ENCODE measurements at regions not wholly inside any gene's neighbourhood (a gene's known extent, or its start where the extent isn't known, plus 50 kb on each side); places are given as distances from the start of the nearest gene placed in this dataset.

- TF ChIP-seq ZNF274 (IDR thresholded peaks at IDR 0.05; ENCODE audit: insufficient read depth, insufficient read length) (no peak), TAF1 (IDR thresholded peaks at IDR 0.05; ENCODE audit: borderline replicate concordance, low read depth, low read length) (no peak), KDM1A (IDR thresholded peaks at IDR 0.05; ENCODE audit: borderline replicate concordance) (no peak)
These were observed 220.7 kb downstream of the WDR11 start (continued) for GRCh38 chr10:121071901-121072300.

DNA sequence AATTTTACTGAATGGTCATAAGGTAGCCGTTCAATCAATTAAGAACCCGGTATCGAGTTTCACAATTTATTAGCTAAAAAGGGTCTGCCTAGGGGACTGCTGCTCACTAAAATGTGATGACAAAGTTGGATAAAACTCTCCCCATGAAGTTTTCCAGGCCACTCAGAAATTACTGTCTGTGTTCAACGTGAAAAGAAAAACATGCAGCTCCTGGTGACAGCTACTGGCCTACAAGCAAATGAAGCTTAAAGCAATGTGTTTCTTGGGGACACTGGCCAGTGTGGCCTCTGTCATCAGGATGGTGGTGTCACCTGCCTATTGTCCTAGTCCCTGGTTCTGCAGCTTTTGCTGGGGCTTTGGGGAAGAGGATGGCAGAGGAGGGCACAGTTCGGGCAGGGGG is 222.6 kb downstream of the WDR11 start:
- no peaks in the 10 kb centered on the region for H3K4me1 ChIP-seq (ENCODE audit: control insufficient read depth, insufficient read depth, low read length)
- no peak overlapping the region for H3K27ac ChIP-seq (ENCODE audit: control insufficient read depth, insufficient read depth)
- no peaks in the 10 kb centered on the region for H3K79me2 ChIP-seq (ENCODE audit: control insufficient read depth, insufficient read depth, low read length)
- H3K36me3 ChIP-seq (ENCODE audit: control insufficient read depth in 2 of 2, insufficient read depth in 2 of 2, low read length in 1 of 2) = no peaks in the 10 kb centered on the region
- ChIA-PET RAD21 (ENCODE audit: unreplicated experiment) (no interaction called here), SMC1A (ENCODE audit: uncharacterized antibody, unreplicated experiment) (no interaction called here), POLR2A (no interaction called here), CTCF (no interaction called here)
- ATAC-seq = no peak
- no peak overlapping the region for H2AFZ ChIP-seq (ENCODE audit: control insufficient read depth, low read depth, low read length)
- BruUV-seq (replicated peaks) = no TSS peak
- intact Hi-C loops (cut with micrococcal nuclease; ENCODE audit: unreplicated experiment) = no loop called here
- no peak overlapping the region for H3K4me2 ChIP-seq (ENCODE audit: control insufficient read depth, insufficient read depth)
- in situ Hi-C loops (cut with MboI) = no loop called here
- no peaks in the 10 kb centered on the region for H4K20me1 ChIP-seq (ENCODE audit: control insufficient read depth, insufficient read depth)
- no peaks in the 10 kb centered on the region for H3K9me3 ChIP-seq (replicated peaks; ENCODE audit: control insufficient read depth, insufficient read depth, low read length)
- 65% methylated on average over 4 of the region's 5 CpGs for WGBS (ENCODE audit: insufficient coverage, insufficient replicate concordance, low lambda C conversion rate, missing lambda C conversion rate)
- no peak overlapping the region for H3K9ac ChIP-seq (ENCODE audit: control insufficient read depth, insufficient read depth, low read length)
- FAIRE-seq = no peak
- no peak overlapping the region for H3K4me3 ChIP-seq
- H3K27me3 ChIP-seq (replicated peaks in 1 of 2; ENCODE audit: control insufficient read depth in 2 of 2, insufficient read depth in 2 of 2, low read length in 1 of 2) = no peaks in the 10 kb centered on the region; a peak in 2 of 4 replicates
- no peak for DNase-seq (ENCODE audit: low read depth, low spot score)
- TF ChIP-seq CUX1 (IDR thresholded peaks at IDR 0.05; ENCODE audit: insufficient replicate concordance, low read depth, low read length) = no peak
- TF ChIP-seq, protein P1, sequence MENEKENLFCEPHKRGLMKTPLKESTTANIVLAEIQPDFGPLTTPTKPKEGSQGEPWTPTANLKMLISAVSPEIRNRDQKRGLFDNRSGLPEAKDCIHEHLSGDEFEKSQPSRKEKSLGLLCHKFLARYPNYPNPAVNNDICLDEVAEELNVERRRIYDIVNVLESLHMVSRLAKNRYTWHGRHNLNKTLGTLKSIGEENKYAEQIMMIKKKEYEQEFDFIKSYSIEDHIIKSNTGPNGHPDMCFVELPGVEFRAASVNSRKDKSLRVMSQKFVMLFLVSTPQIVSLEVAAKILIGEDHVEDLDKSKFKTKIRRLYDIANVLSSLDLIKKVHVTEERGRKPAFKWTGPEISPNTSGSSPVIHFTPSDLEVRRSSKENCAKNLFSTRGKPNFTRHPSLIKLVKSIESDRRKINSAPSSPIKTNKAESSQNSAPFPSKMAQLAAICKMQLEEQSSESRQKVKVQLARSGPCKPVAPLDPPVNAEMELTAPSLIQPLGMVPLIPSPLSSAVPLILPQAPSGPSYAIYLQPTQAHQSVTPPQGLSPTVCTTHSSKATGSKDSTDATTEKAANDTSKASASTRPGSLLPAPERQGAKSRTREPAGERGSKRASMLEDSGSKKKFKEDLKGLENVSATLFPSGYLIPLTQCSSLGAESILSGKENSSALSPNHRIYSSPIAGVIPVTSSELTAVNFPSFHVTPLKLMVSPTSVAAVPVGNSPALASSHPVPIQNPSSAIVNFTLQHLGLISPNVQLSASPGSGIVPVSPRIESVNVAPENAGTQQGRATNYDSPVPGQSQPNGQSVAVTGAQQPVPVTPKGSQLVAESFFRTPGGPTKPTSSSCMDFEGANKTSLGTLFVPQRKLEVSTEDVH (IDR thresholded peaks at IDR 0.05; ENCODE audit: low read depth, partially characterized antibody) = no peak
- TF ChIP-seq TBL1XR1 (IDR thresholded peaks at IDR 0.05; ENCODE audit: low read depth, low read length) = no peak
- TF ChIP-seq, protein P2, sequence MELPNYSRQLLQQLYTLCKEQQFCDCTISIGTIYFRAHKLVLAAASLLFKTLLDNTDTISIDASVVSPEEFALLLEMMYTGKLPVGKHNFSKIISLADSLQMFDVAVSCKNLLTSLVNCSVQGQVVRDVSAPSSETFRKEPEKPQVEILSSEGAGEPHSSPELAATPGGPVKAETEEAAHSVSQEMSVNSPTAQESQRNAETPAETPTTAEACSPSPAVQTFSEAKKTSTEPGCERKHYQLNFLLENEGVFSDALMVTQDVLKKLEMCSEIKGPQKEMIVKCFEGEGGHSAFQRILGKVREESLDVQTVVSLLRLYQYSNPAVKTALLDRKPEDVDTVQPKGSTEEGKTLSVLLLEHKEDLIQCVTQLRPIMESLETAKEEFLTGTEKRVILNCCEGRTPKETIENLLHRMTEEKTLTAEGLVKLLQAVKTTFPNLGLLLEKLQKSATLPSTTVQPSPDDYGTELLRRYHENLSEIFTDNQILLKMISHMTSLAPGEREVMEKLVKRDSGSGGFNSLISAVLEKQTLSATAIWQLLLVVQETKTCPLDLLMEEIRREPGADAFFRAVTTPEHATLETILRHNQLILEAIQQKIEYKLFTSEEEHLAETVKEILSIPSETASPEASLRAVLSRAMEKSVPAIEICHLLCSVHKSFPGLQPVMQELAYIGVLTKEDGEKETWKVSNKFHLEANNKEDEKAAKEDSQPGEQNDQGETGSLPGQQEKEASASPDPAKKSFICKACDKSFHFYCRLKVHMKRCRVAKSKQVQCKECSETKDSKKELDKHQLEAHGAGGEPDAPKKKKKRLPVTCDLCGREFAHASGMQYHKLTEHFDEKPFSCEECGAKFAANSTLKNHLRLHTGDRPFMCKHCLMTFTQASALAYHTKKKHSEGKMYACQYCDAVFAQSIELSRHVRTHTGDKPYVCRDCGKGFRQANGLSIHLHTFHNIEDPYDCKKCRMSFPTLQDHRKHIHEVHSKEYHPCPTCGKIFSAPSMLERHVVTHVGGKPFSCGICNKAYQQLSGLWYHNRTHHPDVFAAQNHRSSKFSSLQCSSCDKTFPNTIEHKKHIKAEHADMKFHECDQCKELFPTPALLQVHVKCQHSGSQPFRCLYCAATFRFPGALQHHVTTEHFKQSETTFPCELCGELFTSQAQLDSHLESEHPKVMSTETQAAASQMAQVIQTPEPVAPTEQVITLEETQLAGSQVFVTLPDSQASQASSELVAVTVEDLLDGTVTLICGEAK (IDR thresholded peaks at IDR 0.05; ENCODE audit: borderline replicate concordance) = no peak
- TF ChIP-seq CTCF (IDR thresholded peaks at IDR 0.05 in 2 of 3, conservative IDR thresholded peaks at IDR 0.05 in 1 of 3; ENCODE audit: control insufficient read depth in 2 of 3, extremely low read depth in 1 of 3, insufficient read depth in 1 of 3, low read depth in 3 of 3, low read length in 3 of 3) = no peak

Measured in GM12878 (cell line).